ENCODE measurements at regions not wholly inside any gene's neighbourhood (a gene's known extent, or its start where the extent isn't known, plus 50 kb on each side); places are given as distances from the start of the nearest gene placed in this dataset.

GRCh38 chr11:15730263-15730994 is 615.7 kb downstream of the INSC start:
- TF ChIP-seq CTCF (conservative IDR thresholded peaks at IDR 0.05; ENCODE audit: low read depth, low read length) (no peak), EZH2phosphoT487 (IDR thresholded peaks at IDR 0.05; ENCODE audit: borderline replicate concordance, low read length) (no peak)
